ENCODE measurements at regions not wholly inside any gene's neighbourhood (a gene's known extent, or its start where the extent isn't known, plus 50 kb on each side); places are given as distances from the start of the nearest gene placed in this dataset.

DNA sequence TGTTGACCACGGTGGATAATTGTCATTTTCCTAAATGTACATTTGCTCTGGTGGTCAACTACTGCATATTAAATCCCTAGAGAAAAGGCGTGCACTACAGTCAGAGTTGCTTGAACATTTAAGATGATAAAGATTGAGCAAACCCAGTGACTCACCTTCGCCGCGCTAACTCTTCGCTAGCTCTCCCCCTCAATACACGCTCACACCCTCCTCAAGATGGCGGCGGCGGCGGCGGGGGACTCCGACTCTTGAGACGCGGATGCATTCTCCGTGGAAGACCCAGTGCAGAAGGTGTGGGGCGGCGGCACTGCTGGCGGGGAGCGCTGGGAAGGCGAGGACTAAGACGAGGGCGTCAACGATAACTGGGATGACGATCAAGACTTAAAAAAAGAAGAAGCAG is 79.8 kb upstream of the PFN2 start:
- Histone ChIP-seq H3K27me3 (replicated peaks; ENCODE audit: control insufficient read depth, insufficient read depth, low read length) (0 out of 2 replicates have a peak, but pooled peaks cover 2% of the 10 kb centered on the region), H3K9me3 (no peaks in the 10 kb centered on the region), H3K4me3 (ENCODE audit: low read depth, low read length) (no peak overlapping the region), H3K4me1 (no peaks in the 10 kb centered on the region), H3K36me3 (ENCODE audit: control insufficient read depth, insufficient read depth, low read length) (no peaks in the 10 kb centered on the region)
- H3K4me3 Mint-ChIP-seq (ENCODE audit: unreplicated experiment): no peak overlapping the region
- H3K36me3 Mint-ChIP-seq (ENCODE audit: insufficient read depth, unreplicated experiment): no peaks in the 10 kb centered on the region
- H3K4me1 Mint-ChIP-seq (ENCODE audit: low read depth, unreplicated experiment): no peaks in the 10 kb centered on the region
- intact Hi-C loops (cut with micrococcal nuclease; ENCODE audit: unreplicated experiment): no loop called here
- TF ChIP-seq CTCF (IDR thresholded peaks at IDR 0.05; ENCODE audit: insufficient read depth in 1 of 2, low read depth in 1 of 2, low read length in 1 of 2, severe bottlenecking in 1 of 2, unreplicated experiment in 1 of 2): no peak
- ChIA-PET POLR2A (no interaction called here), CTCF (no interaction called here)
- H3K9me3 Mint-ChIP-seq (ENCODE audit: unreplicated experiment): no peaks in the 10 kb centered on the region
- no peak for DNase-seq
- peaks cover 27% of the 10 kb centered on the region for H3K27me3 Mint-ChIP-seq (ENCODE audit: insufficient read depth, unreplicated experiment)
- no peak overlapping the region for H3K27ac Mint-ChIP-seq (ENCODE audit: unreplicated experiment)
- no TSS peak for BruUV-seq (replicated peaks)

GRCh38 chr3:150049317-150049716 is 78.6 kb upstream of the PFN2 start:
- Histone ChIP-seq H3K4me1 (no peaks in the 10 kb centered on the region), H3K36me3 (ENCODE audit: control insufficient read depth, insufficient read depth, low read length) (no peaks in the 10 kb centered on the region), H3K4me3 (ENCODE audit: low read depth, low read length) (no peak overlapping the region), H3K27me3 (replicated peaks; ENCODE audit: control insufficient read depth, insufficient read depth, low read length) (0 out of 2 replicates have a peak, but pooled peaks cover 2% of the 10 kb centered on the region), H3K9me3 (no peaks in the 10 kb centered on the region)
- no TSS peak for BruUV-seq (replicated peaks)
- intact Hi-C loops (cut with micrococcal nuclease; ENCODE audit: unreplicated experiment): no loop called here
- DNase-seq: no peak
- CTCF ChIA-PET: no interaction called here
- Mint-ChIP-seq H3K9me3 (ENCODE audit: unreplicated experiment) (no peaks in the 10 kb centered on the region), H3K4me1 (ENCODE audit: low read depth, unreplicated experiment) (no peaks in the 10 kb centered on the region), H3K36me3 (ENCODE audit: insufficient read depth, unreplicated experiment) (no peaks in the 10 kb centered on the region), H3K27me3 (ENCODE audit: insufficient read depth, unreplicated experiment) (peaks cover 26% of the 10 kb centered on the region), H3K4me3 (ENCODE audit: unreplicated experiment) (no peak overlapping the region), H3K27ac (ENCODE audit: unreplicated experiment) (no peak overlapping the region)
- no peak for TF ChIP-seq CTCF (IDR thresholded peaks at IDR 0.05; ENCODE audit: insufficient read depth in 1 of 2, low read depth in 1 of 2, low read length in 1 of 2, severe bottlenecking in 1 of 2, unreplicated experiment in 1 of 2)
- POLR2A ChIA-PET: no interaction called here

GRCh38 chr3:150041877-150042276 is 71.2 kb upstream of the PFN2 start:
- H3K36me3 Mint-ChIP-seq (ENCODE audit: insufficient read depth, unreplicated experiment): no peaks in the 10 kb centered on the region
- no peaks in the 10 kb centered on the region for H3K4me1 Mint-ChIP-seq (ENCODE audit: low read depth, unreplicated experiment)
- H3K9me3 Mint-ChIP-seq (ENCODE audit: unreplicated experiment): peaks cover 30% of the 10 kb centered on the region
- DNase-seq: no peak
- no peak overlapping the region for H3K27ac Mint-ChIP-seq (ENCODE audit: unreplicated experiment)
- no peak overlapping the region for H3K4me3 Mint-ChIP-seq (ENCODE audit: unreplicated experiment)
- H3K27me3 ChIP-seq (replicated peaks; ENCODE audit: control insufficient read depth, insufficient read depth, low read length): 0 out of 2 replicates have a peak, but pooled peaks cover 2% of the 10 kb centered on the region
- intact Hi-C loops (cut with micrococcal nuclease; ENCODE audit: unreplicated experiment): loop anchor here (5.0 kb wide), 1 partner anchor 140 kb away; no protein-coding TSS in a partner anchor
- peaks cover 5% of the 10 kb centered on the region for H3K4me1 ChIP-seq
- POLR2A ChIA-PET: no interaction called here
- H3K9me3 ChIP-seq: peaks cover 6% of the 10 kb centered on the region; the same call in 1 of the 2 replicates
- no peaks in the 10 kb centered on the region for H3K36me3 ChIP-seq (ENCODE audit: control insufficient read depth, insufficient read depth, low read length)
- H3K27me3 Mint-ChIP-seq (ENCODE audit: insufficient read depth, unreplicated experiment): peaks cover 5% of the 10 kb centered on the region
- TF ChIP-seq CTCF (IDR thresholded peaks at IDR 0.05; ENCODE audit: insufficient read depth in 1 of 2, low read depth in 1 of 2, low read length in 1 of 2, severe bottlenecking in 1 of 2, unreplicated experiment in 1 of 2): no peak
- no peak overlapping the region for H3K4me3 ChIP-seq (ENCODE audit: low read depth, low read length)
- no TSS peak for BruUV-seq (replicated peaks)
- CTCF ChIA-PET: no interaction called here
